Esophagus squamous epithelium (tissue), 4 donors: ENCODE measurements at regions not wholly inside any gene's neighbourhood (a gene's known extent, or its start where the extent isn't known, plus 50 kb on each side); places are given as distances from the start of the nearest gene placed in this dataset.

Experiments used
- CTCF ChIP-seq, 6 experiments: fragments of 450-650 bp in 4 of 6; fragments of 200-600 bp in 2 of 6; sonication (generic) in 2 of 6; IDR thresholded peaks; one replicate each; pipeline ENCODE4 v1.5.1; 2016 to 2019; ENCODE audit warnings: antibody characterized with exemption in 6 of 6, mild to moderate bottlenecking in 4 of 6, moderate library complexity in 4 of 6
- POLR2A ChIP-seq, 4 donors: fragments of 450-650 bp; IDR thresholded peaks; one replicate each; pipeline ENCODE4 v1.6.1; 2017; ENCODE audit warnings: antibody characterized with exemption in 4 of 4, mild to moderate bottlenecking in 4 of 4, moderate library complexity in 3 of 4

DNA sequence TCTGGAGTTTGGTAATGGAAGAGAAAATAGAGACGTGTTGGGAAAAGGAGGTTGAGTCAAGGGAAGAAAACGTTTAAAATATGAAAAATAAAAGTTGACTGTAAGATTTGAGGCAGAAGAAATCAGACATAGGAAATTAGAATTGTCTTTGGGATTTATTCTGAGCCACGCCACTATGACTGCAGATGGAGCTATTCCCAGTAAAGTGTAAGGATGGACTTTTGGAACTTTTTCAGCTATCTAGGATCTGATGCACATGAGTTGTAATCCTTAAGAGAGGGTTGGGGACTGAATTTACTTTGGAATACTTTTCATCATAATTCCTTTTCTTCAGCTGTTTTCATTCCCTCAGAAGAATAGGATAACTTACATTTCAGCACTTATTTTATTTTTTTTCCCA lies 336.7 kb downstream of the FAM170A start:
- no peak for TF ChIP-seq CTCF (IDR thresholded peaks at IDR 0.05)
- no peak for TF ChIP-seq POLR2A (IDR thresholded peaks at IDR 0.05)
